Keratinocyte (primary cell): ENCODE measurements at regions not wholly inside any gene's neighbourhood (a gene's known extent, or its start where the extent isn't known, plus 50 kb on each side); places are given as distances from the start of the nearest gene placed in this dataset.

Experiments
- DNase-seq: peaks from one replicate; pipeline ENCODE4 v3.0.0-alpha.2; 2011; ENCODE audit warnings: low read depth, missing footprints, low spot score
- FAIRE-seq: peaks from 2 replicates; lab custom pipeline; 2011; peaks lifted over from hg19 to GRCh38; lab: Jason Lieb, UNC
- H2AFZ ChIP-seq: 2 replicates; pipeline ENCODE4 v1.6.0; 2012; ENCODE audit warnings: low read length, control low read depth, inconsistent platforms; ENCODE audit not compliant: control insufficient read depth
- H3K27ac ChIP-seq: 2 replicates; pipeline ENCODE4 v1.5.1; 2011; ENCODE audit warnings: low read length; ENCODE audit not compliant: control insufficient read depth, insufficient read depth
- H3K27me3 ChIP-seq: 3 replicates; pipeline ENCODE4 v1.6.0; 2011; ENCODE audit warnings: low read length; ENCODE audit not compliant: control insufficient read depth, insufficient read depth; ENCODE audit errors: extremely low read depth
- H3K36me3 ChIP-seq, 2 experiments: 2 replicates in 1 of 2; 3 replicates in 1 of 2; pipeline ENCODE4 v1.5.1; 2011; ENCODE audit warnings: low read length in 2 of 2, mild to moderate bottlenecking in 1 of 2; ENCODE audit not compliant: control insufficient read depth in 2 of 2, insufficient read depth in 2 of 2; ENCODE audit errors: extremely low read depth in 1 of 2
- H3K4me1 ChIP-seq: 3 replicates; pipeline ENCODE4 v1.5.1; 2011; ENCODE audit warnings: low read length; ENCODE audit not compliant: control insufficient read depth, insufficient read depth; ENCODE audit errors: extremely low read depth
- H3K4me2 ChIP-seq: 3 replicates; pipeline ENCODE4 v1.6.0; 2011; ENCODE audit warnings: low read depth, low read length; ENCODE audit not compliant: control insufficient read depth, insufficient read depth; ENCODE audit errors: extremely low read depth
- H3K4me3 ChIP-seq, 3 experiments: fragments of 200-600 bp in 1 of 3; sonication (generic) in 1 of 3; 2 replicates in 2 of 3; 3 replicates in 1 of 3; pipeline ENCODE4 v1.5.1; 2011 to 2016; ENCODE audit warnings: low read length in 3 of 3, mild to moderate bottlenecking in 3 of 3, control low read depth in 2 of 3, inconsistent platforms in 1 of 3, low read depth in 1 of 3, mixed read lengths in 1 of 3, mixed run types in 1 of 3, moderate library complexity in 1 of 3; ENCODE audit not compliant: control insufficient read depth in 2 of 3, insufficient read depth in 2 of 3; ENCODE audit errors: extremely low read depth in 1 of 3
- H3K79me2 ChIP-seq: 2 replicates; pipeline ENCODE4 v1.6.0; 2012; ENCODE audit warnings: low read length; ENCODE audit not compliant: control insufficient read depth, insufficient read depth
- H3K9ac ChIP-seq: 3 replicates; pipeline ENCODE4 v1.6.0; 2011; ENCODE audit warnings: low read length; ENCODE audit not compliant: control insufficient read depth, insufficient read depth; ENCODE audit errors: extremely low read depth
- H3K9me1 ChIP-seq: 3 replicates; pipeline ENCODE4 v1.6.0; 2011; ENCODE audit warnings: low read length; ENCODE audit not compliant: control insufficient read depth, insufficient read depth; ENCODE audit errors: extremely low read depth
- H3K9me3 ChIP-seq: 2 replicates; pipeline ENCODE4 v1.5.1; 2012; ENCODE audit warnings: low read depth, low read length; ENCODE audit not compliant: control insufficient read depth
- H4K20me1 ChIP-seq: 3 replicates; pipeline ENCODE4 v1.6.0; 2011; ENCODE audit warnings: low read length; ENCODE audit not compliant: control insufficient read depth, insufficient read depth; ENCODE audit errors: extremely low read depth
- CTCF ChIP-seq, 3 experiments: IDR thresholded peaks in 1 of 3; conservative IDR thresholded peaks in 1 of 3; optimal IDR thresholded peaks in 1 of 3; 2 replicates in 2 of 3; 3 replicates in 1 of 3; pipeline versions ENCODE3 to v1.5.1; 2011; ENCODE audit warnings: low read length in 3 of 3, mild to moderate bottlenecking in 3 of 3, moderate library complexity in 2 of 3, control low read depth in 1 of 3, inconsistent platforms in 1 of 3; ENCODE audit not compliant: insufficient read depth in 2 of 3; ENCODE audit errors: extremely low read depth in 1 of 3
- EZH2 ChIP-seq: IDR thresholded peaks from one replicate; pipeline ENCODE4 v1.6.1; 2012; ENCODE audit warnings: inconsistent platforms, mild to moderate bottlenecking, low read length, moderate library complexity
- dilution Hi-C: fragments of 300-500 bp; cut with MboI; formaldehyde crosslinking; loops from one replicate; pipeline ENCODE4 v1.7.0; 2020; ENCODE audit warnings: low sequenced_read_pairs; ENCODE audit not compliant: extremely low pct_ligation_motif_present

- no peak overlapping the region for H3K9ac ChIP-seq
- H3K27ac ChIP-seq: no peak overlapping the region
- no peaks in the 10 kb centered on the region for H3K27me3 ChIP-seq
- no peaks in the 10 kb centered on the region for H3K4me1 ChIP-seq
- no peak for DNase-seq
- no peaks in the 10 kb centered on the region for H3K9me3 ChIP-seq
- FAIRE-seq: no peak
- TF ChIP-seq CTCF (optimal IDR thresholded peaks at IDR 0.05 in 1 of 3, IDR thresholded peaks at IDR 0.05 in 1 of 3, conservative IDR thresholded peaks at IDR 0.05 in 1 of 3; ENCODE audit: extremely low read depth in 1 of 3, insufficient read depth in 2 of 3, low read length in 3 of 3) (no peak), EZH2 (no peak)
- no peak overlapping the region for H3K4me3 ChIP-seq
- no peaks in the 10 kb centered on the region for H4K20me1 ChIP-seq
- no peak overlapping the region for H2AFZ ChIP-seq
- no peaks in the 10 kb centered on the region for H3K9me1 ChIP-seq
- no peaks in the 10 kb centered on the region for H3K36me3 ChIP-seq
- no peaks in the 10 kb centered on the region for H3K79me2 ChIP-seq
- H3K4me2 ChIP-seq: no peak overlapping the region
- dilution Hi-C loops: no loop called here
These were observed 330.9 kb upstream of the COBL start for GRCh38 chr7:51647486-51647885.

DNA sequence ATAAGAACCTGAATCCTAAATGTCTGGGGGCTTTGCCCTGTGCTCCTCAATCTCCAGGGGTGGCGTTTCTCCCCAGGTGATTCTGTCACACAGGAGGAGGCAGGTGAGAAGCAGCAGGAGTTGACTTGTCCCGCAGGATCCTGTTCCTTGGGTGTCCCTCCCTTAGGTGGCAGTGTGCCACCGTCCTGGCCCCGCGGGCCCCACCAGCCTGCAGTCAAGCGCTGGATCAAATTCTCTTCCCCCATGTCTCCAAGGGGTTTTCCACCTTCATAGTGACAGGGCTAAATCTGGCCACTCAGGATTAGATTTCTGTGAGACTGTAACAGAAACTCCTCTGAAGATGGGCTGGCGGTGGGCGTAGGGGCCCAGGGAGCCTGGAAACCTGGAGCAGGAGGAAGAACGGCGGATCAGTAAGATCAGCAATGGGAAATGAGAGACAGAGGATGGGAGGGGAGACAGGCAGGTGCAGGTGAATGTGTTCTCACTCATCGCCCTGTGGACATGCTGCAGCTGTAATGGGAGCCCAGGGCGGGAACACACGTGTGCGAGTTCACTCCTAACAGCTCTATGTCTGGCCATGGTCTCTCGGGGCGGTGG, 329.2 kb upstream of the COBL start:
- no peak overlapping the region for H3K4me3 ChIP-seq
- no peaks in the 10 kb centered on the region for H3K27me3 ChIP-seq
- no peak overlapping the region for H3K4me2 ChIP-seq
- dilution Hi-C loops: no loop called here
- FAIRE-seq: no peak
- DNase-seq: no peak
- H4K20me1 ChIP-seq: no peaks in the 10 kb centered on the region
- TF ChIP-seq CTCF (optimal IDR thresholded peaks at IDR 0.05 in 1 of 3, IDR thresholded peaks at IDR 0.05 in 1 of 3, conservative IDR thresholded peaks at IDR 0.05 in 1 of 3; ENCODE audit: extremely low read depth in 1 of 3, insufficient read depth in 2 of 3, low read length in 3 of 3) (no peak), EZH2 (no peak)
- no peaks in the 10 kb centered on the region for H3K9me1 ChIP-seq
- H3K9ac ChIP-seq: no peak overlapping the region
- H3K36me3 ChIP-seq: no peaks in the 10 kb centered on the region
- no peaks in the 10 kb centered on the region for H3K9me3 ChIP-seq
- no peak overlapping the region for H3K27ac ChIP-seq
- H3K79me2 ChIP-seq: no peaks in the 10 kb centered on the region
- no peak overlapping the region for H2AFZ ChIP-seq
- no peaks in the 10 kb centered on the region for H3K4me1 ChIP-seq
